ENCODE measurements at regions not wholly inside any gene's neighbourhood (a gene's known extent, or its start where the extent isn't known, plus 50 kb on each side); places are given as distances from the start of the nearest gene placed in this dataset.

DNA sequence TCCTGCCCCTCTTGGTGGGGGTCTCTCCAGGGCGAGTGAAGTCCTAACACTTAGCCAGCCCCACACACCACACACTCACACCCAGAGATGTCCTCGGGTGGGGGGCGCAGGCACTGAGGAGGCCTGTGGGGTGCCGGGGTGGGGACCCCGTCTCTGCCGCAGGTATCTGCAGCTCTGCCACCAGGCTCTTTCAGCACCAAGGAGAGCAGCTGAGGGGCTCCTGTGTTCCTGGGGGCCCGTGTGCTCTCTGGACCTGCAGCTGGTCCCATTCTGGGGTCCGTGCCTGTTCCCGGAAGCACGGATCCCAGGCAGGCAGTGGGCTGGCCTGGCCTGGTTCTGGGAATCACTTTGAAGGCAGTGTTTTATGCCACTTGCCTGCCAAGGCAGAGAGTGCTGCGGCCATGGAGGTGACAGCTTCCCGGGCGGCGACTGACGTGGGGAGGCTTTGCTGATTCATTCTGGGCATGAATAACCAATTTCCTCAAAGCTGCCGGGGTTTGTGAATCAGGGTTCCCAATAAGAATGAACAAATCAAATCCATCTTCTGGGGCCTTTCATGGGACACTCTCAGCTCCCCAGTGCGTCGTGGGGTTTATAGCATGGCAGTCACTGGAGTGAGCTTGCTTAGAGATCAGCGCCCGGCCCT lies 54.4 kb upstream of the SLCO4A1 start:
- TF ChIP-seq CTCF (conservative IDR thresholded peaks at IDR 0.05; ENCODE audit: low read length) (no peak), EZH2phosphoT487 (IDR thresholded peaks at IDR 0.05; ENCODE audit: borderline replicate concordance) (no peak)
